H1 (cell line): ENCODE measurements at regions not wholly inside any gene's neighbourhood (a gene's known extent, or its start where the extent isn't known, plus 50 kb on each side); places are given as distances from the start of the nearest gene placed in this dataset.

Experiments used
- BCL11A ChIP-seq, 2 experiments: IDR thresholded peaks; one replicate each; pipeline ENCODE4 v1.6.1; 2011; ENCODE audit warnings: low read depth in 2 of 2, low read length in 2 of 2, mild to moderate bottlenecking in 2 of 2
- CHD7 ChIP-seq: fragments of 300-600 bp; sonication (generic); IDR thresholded peaks from 2 replicates; pipeline ENCODE4 v1.7.1; 2012; ENCODE audit warnings: low read length, moderate library complexity, mild to moderate bottlenecking, inconsistent platforms; ENCODE audit not compliant: insufficient replicate concordance
- JUND ChIP-seq: IDR thresholded peaks from 2 replicates; pipeline ENCODE4 v1.6.1; 2011; ENCODE audit warnings: mild to moderate bottlenecking, improper control_type of control experiment, low read length
- NANOG ChIP-seq: IDR thresholded peaks from 2 replicates; pipeline ENCODE4 v1.6.1; 2011; ENCODE audit warnings: low read length, low read depth, mild to moderate bottlenecking, inconsistent platforms; ENCODE audit not compliant: insufficient read depth, poor library complexity, severe bottlenecking
- POLR2A ChIP-seq, 2 experiments: IDR thresholded peaks; 1 replicate in 1 of 2; 2 replicates in 1 of 2; pipeline ENCODE4 v1.6.1; 2011; ENCODE audit warnings: low read depth in 2 of 2, low read length in 2 of 2, mild to moderate bottlenecking in 2 of 2; ENCODE audit errors: control extremely low read depth in 1 of 2
- RBBP5 ChIP-seq: IDR thresholded peaks from 2 replicates; pipeline ENCODE4 v1.7.1; 2012; ENCODE audit warnings: low read depth, mild to moderate bottlenecking, inconsistent platforms, low read length, moderate library complexity, borderline replicate concordance
- SIRT6 ChIP-seq: IDR thresholded peaks from one replicate; pipeline ENCODE4 v1.7.1; 2012; ENCODE audit warnings: low read length, inconsistent platforms
- TAF1 ChIP-seq: IDR thresholded peaks from 2 replicates; pipeline ENCODE4 v1.6.1; 2011; ENCODE audit warnings: mild to moderate bottlenecking, low read depth, low read length

- TF ChIP-seq CHD7 (no peak), RBBP5 (no peak), NANOG (no peak), BCL11A (IDR thresholded peaks at IDR 0.05; ENCODE audit: low read depth in 2 of 2, low read length in 2 of 2) (no peak), POLR2A (IDR thresholded peaks at IDR 0.05; ENCODE audit: control extremely low read depth in 1 of 2, low read depth in 2 of 2, low read length in 2 of 2) (no peak), SIRT6 (no peak), JUND (no peak), TAF1 (no peak)
- TF ChIP-seq, all 59 proteins: peak for 0
Observed at GRCh38 chr1:190738317-190738716, 260.7 kb upstream of the BRINP3 start (continued).
